Colonic mucosa (tissue), 4 donors: ENCODE measurements at regions not wholly inside any gene's neighbourhood (a gene's known extent, or its start where the extent isn't known, plus 50 kb on each side); places are given as distances from the start of the nearest gene placed in this dataset.

Source experiments
- DNase-seq: peaks from one replicate; pipeline ENCODE4 v3.0.0-alpha.2; 2020
- H3K27ac ChIP-seq: fragments of 200-600 bp; one replicate; pipeline ENCODE4 v1.8.0; 2021
- H3K27me3 ChIP-seq: fragments of 200-600 bp; one replicate; pipeline ENCODE4 v1.8.0; 2021
- H3K36me3 ChIP-seq: fragments of 200-600 bp; one replicate; pipeline ENCODE4 v1.8.0; 2021
- H3K4me1 ChIP-seq: fragments of 200-600 bp; one replicate; pipeline ENCODE4 v1.8.0; 2021; ENCODE audit warnings: mild to moderate bottlenecking
- H3K4me3 ChIP-seq: fragments of 200-600 bp; one replicate; pipeline ENCODE4 v1.8.0; 2021
- H3K9ac ChIP-seq, 2 donors: one replicate each; pipeline ENCODE4 v1.7.0; 2013; ENCODE audit warnings: control low read depth in 2 of 2, low read depth in 2 of 2, low read length in 2 of 2
- H3K9me3 ChIP-seq: fragments of 200-600 bp; one replicate; pipeline ENCODE4 v1.8.0; 2021
- intact Hi-C: fragments of 100-400 bp; cut with DNase I; formaldehyde crosslinking; loops from one replicate; pipeline ENCODE4 v1.14.1; 2022
- TF ChIP-seq, protein P1 (sequence below): fragments of 200-600 bp; IDR thresholded peaks from one replicate; pipeline ENCODE4 v1.8.0; 2022; ENCODE audit warnings: antibody characterized with exemption, mild to moderate bottlenecking
- donor health status: healthy.
- donor health status: DM: no; HTN: no; CAD: no.
- donor health status: DM: no; HTN: no; CAD: no.

DNA sequence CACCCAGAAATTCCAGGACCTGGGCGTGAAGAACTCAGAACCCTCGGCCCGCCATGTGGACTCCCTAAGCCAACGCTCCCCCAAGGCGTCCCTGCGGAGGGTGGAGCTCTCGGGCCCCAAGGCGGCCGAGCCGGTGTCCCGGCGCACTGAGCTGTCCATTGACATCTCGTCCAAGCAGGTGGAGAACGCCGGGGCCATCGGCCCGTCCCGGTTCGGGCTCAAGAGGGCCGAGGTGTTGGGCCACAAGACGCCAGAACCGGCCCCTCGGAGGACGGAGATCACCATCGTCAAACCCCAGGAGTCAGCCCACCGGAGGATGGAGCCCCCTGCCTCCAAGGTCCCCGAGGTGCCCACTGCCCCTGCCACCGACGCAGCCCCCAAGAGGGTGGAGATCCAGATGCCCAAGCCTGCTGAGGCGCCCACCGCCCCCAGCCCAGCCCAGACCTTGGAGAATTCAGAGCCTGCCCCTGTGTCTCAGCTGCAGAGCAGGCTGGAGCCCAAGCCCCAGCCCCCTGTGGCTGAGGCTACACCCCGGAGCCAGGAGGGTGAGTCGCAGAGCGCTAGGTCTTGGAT, 261.5 kb downstream of the SEC14L1 start:
- TF ChIP-seq, protein P1, sequence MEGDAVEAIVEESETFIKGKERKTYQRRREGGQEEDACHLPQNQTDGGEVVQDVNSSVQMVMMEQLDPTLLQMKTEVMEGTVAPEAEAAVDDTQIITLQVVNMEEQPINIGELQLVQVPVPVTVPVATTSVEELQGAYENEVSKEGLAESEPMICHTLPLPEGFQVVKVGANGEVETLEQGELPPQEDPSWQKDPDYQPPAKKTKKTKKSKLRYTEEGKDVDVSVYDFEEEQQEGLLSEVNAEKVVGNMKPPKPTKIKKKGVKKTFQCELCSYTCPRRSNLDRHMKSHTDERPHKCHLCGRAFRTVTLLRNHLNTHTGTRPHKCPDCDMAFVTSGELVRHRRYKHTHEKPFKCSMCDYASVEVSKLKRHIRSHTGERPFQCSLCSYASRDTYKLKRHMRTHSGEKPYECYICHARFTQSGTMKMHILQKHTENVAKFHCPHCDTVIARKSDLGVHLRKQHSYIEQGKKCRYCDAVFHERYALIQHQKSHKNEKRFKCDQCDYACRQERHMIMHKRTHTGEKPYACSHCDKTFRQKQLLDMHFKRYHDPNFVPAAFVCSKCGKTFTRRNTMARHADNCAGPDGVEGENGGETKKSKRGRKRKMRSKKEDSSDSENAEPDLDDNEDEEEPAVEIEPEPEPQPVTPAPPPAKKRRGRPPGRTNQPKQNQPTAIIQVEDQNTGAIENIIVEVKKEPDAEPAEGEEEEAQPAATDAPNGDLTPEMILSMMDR, result no peak
- peaks cover 4% of the 10 kb centered on the region for H3K4me1 ChIP-seq
- DNase-seq, result no peak
- H3K9me3 ChIP-seq, result no peaks in the 10 kb centered on the region
- H3K36me3 ChIP-seq, result no peaks in the 10 kb centered on the region
- intact Hi-C loops, result no loop called here
- H3K4me3 ChIP-seq, result no peak overlapping the region
- no peaks in the 10 kb centered on the region for H3K27me3 ChIP-seq
- H3K27ac ChIP-seq, result no peak overlapping the region
- no peak overlapping the region for H3K9ac ChIP-seq

GRCh38 chr17:77403854-77404253, 263.1 kb downstream of the SEC14L1 start:
- Histone ChIP-seq H3K4me1 (peaks cover 7% of the 10 kb centered on the region), H3K36me3 (no peaks in the 10 kb centered on the region)
- no peak for DNase-seq

GRCh38 chr17:77404812-77405581, 264.2 kb downstream of the SEC14L1 start:
- H3K27me3 ChIP-seq, result no peaks in the 10 kb centered on the region
- DNase-seq, result peak; percentile 62
- H3K27ac ChIP-seq, result peak overlapping the region; percentile 67
- no peaks in the 10 kb centered on the region for H3K36me3 ChIP-seq
- intact Hi-C loops, result no loop called here
- no peak overlapping the region for H3K9ac ChIP-seq
- H3K4me3 ChIP-seq, result no peak overlapping the region
- H3K4me1 ChIP-seq, result peaks cover 9% of the 10 kb centered on the region
- TF ChIP-seq, protein P1, result no peak
- no peaks in the 10 kb centered on the region for H3K9me3 ChIP-seq

More at GRCh38 chr17:77403854-77404253, 263.1 kb downstream of the SEC14L1 start:
- Histone ChIP-seq H3K4me3 (no peak overlapping the region), H3K9me3 (no peaks in the 10 kb centered on the region), H3K27me3 (no peaks in the 10 kb centered on the region), H3K27ac (no peak overlapping the region), H3K9ac (no peak overlapping the region)
- TF ChIP-seq, protein P1, result no peak
- intact Hi-C loops, result no loop called here

GRCh38 chr17:77405867-77406732, 265.3 kb downstream of the SEC14L1 start:
- Histone ChIP-seq H3K4me1 (peaks cover 14% of the 10 kb centered on the region), H3K4me3 (no peak overlapping the region), H3K9ac (no peak overlapping the region), H3K27ac (peak overlapping the region; percentile 67), H3K9me3 (no peaks in the 10 kb centered on the region), H3K36me3 (no peaks in the 10 kb centered on the region), H3K27me3 (no peaks in the 10 kb centered on the region)
- no peak for DNase-seq
- TF ChIP-seq, protein P1, result no peak
- intact Hi-C loops, result no loop called here
